NCI-H748 (cell line): ENCODE measurements at regions not wholly inside any gene's neighbourhood (a gene's known extent, or its start where the extent isn't known, plus 50 kb on each side); places are given as distances from the start of the nearest gene placed in this dataset.

ENCODE experiments used
- DNase-seq: peaks from one replicate; lab custom pipeline; 2025; ENCODE audit not compliant: unreplicated experiment; lab: John Stamatoyannopoulos, UW

DNA sequence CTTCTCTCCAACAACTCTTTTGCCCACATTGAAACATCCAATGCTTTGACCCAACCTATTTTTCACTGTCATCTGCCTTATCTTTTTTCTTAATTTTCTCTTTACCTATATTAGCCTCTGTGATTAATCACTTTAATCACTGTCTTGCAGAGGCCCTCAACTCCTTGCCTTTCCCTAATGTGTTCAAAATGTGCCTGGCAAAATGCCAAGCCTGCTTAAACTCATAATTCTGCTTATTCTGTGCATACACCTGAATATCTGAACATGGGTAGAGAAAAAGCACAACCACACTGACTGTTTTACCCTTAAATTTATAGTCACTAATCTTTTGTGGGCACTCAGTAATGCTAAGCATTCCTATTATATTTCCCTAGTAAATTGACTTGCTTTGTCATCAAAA is 63.0 kb upstream of the GALNT13 start:
- peak; percentile 34 for DNase-seq

DNA sequence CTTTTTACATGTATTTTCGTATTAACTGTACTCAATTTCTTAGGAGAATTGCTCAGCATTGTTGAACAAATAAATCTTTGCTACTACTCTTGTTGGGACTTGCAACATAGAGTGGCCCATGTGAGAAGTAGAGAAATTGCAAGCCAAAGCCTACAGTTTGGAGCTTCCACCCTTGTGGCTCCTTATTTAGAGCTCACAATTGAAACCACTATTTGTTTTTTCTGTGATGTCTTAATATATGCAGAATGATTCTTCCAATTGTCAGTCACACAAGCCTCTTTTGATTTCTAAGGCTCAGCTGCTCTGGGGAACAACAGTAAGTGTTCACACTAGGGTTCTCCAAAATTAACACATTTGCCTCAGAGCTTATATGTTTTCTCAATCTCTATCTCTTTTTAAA is 60.2 kb upstream of the GALNT13 start:
- DNase-seq, result peak; percentile 52

DNA sequence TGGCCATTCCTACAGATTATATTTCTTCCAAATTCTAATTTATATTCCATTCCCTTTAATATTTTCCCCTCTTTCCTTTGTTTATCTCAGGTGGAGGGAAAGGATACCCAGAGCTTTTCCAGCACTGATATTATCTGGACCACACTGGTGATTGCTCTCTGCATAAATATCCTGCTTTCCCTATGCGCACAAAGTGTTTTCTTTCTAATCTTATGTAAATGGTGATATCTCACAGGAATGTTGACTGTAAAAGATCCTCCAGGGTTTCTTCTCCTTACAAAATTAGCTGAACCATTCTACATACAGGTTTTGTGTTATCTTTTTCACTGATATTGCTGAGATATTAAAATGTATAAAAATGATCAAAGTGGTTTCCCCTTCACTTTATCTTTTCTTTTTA is 59.1 kb upstream of the GALNT13 start:
- no peak for DNase-seq

DNA sequence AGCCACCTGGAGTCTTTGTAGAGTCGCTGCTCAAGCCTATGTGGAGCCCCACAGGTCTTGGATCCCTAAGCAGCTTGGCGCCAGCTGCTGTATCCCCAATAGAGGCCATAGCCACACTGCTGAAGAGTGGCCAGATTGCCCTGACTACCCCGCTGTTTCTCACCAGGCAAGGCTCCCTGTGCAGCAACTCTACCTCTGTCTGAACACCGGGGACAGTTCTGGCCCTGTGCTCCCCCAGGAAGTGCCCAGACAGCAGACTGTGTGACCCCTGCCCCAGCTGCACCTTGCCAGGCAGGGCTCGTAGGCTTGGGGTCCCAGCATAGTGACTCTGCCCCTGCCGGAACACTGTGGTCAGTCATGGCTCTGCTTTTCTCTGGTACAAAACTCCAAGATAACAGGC is 53.5 kb upstream of the GALNT13 start:
- no peak for DNase-seq

DNA sequence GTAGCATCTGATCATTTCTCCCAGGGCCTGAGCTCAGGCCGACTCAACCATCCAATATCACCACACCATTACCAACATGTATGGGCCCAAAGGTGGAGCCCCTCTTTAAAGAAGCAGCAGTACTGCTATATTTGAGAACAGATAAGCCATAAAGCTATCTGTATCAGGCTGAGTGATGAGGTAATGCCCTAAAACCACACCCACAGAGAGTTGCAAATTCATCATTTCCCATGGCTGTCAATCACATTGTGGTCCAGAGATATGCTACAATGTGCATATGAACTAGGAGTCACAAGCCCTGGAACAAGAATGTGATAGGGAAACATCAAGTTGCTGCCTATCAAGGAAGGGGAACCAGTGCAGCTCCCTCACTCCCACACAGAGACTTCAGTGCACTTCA is 52.6 kb upstream of the GALNT13 start:
- DNase-seq, result no peak

DNA sequence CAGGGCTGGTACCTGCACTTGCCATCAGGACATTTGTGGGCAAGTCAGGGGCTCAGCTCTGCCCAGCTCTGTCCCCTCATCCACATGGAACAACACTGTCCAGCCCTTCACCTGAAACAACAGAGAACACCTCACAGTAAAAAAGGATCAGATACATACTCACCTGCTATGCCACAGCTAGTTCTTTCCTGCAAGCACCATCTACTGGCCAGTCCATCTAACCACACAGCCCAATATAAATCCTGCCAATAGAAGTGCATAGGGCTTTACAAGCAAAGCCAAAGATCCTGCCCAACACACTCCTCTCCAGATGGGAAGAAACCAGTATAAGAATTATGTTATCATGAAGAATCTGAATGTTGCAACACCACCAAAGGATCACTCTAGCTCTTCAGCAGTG is 52.2 kb upstream of the GALNT13 start:
- DNase-seq, result peak; percentile 40
